Posterior cingulate gyrus (tissue), 11 donors: ENCODE measurements at regions not wholly inside any gene's neighbourhood (a gene's known extent, or its start where the extent isn't known, plus 50 kb on each side); places are given as distances from the start of the nearest gene placed in this dataset.

ENCODE experiments used
- DNase-seq, 10 donors: peaks; one replicate each; pipeline versions ENCODE4 v3.0.0 to v3.0.0-alpha.2; 2020 to 2021; ENCODE audit warnings: mixed read lengths in 3 of 10
- intact Hi-C: fragments of 100-400 bp; cut with DNase I; formaldehyde crosslinking; loops from one replicate; pipeline ENCODE4 v1.15.1; 2023

DNA sequence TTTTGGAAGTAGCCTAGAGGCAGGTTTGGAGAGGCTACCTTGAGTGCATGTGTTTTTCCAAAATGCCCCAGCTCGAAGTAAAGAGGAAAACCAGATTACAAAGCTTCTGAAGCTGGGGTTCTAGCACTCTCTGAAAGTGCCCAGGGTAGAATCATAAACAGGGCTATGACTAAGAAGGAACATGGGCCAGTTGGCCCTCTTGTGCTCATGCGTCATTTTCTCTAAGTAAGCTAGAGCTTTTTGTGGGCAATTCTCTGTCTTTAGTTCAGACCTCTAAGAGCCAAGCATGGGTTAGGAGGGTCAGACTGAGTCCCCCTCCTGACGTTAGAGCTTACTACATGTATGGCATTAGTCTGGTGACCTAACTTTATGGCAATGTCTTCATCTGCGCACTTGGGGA lies 129.5 kb upstream of the UMPS start:
- peak in 1 of 10 donors; percentile 10 for DNase-seq

GRCh38 chr3:124601190-124601589 lies 129.1 kb upstream of the UMPS start:
- no peak for DNase-seq
- intact Hi-C loops, result no loop called here

More for the DNA sequence above, 129.5 kb upstream of the UMPS start:
- intact Hi-C loops, result no loop called here

DNA sequence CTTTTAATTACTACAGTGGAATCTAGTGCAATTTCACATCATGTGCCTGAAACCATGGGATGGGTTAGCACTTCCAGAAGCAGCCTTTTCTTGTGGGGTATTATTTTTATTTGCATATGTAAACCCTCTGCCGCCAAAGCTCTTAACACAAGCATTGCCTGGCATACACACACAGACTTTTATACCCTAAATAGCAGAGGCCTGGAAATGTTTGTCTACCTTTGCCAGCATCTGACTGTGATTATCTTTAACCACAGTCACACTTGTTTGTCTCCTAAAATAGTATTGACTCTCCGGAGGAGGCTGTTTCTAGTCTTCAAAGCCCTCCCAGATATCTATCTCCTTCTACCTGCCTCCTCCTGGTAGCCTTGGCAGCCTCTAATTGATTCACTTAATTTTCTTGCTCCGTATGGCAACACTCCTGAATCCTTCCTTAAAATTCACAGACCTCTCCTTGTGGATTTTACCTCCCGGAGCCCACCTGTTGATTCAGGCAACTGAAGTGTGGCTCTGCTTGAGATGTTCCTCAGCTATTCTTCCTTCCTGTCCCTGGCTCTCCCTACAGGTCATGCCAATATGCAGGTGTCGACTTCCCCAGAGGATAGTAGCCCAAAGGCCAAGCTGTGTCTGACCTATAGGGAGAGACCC lies 127.1 kb upstream of the UMPS start:
- DNase-seq, result no peak
- intact Hi-C loops, result no loop called here

- DNase-seq, result no peak
- intact Hi-C loops, result no loop called here
These were observed 124.3 kb upstream of the UMPS start for GRCh38 chr3:124605781-124606579.

DNA sequence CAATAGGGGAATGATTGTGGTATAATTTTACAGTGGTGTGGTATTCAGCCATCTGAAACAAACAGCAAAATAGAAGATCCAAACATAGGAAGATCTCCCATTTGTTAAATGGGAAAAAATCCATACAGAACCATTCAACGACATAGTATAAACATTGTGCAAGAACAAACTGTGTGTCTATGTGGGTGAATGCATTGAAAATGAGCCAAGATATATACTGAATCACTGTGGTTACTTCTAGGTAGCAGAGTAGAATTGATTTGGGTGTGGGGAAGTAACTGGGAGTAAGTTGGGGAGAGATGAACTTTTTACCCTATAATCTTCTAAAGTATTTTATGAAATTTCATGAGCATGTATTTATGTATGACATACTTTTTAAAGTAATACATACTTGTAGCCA lies 123.1 kb upstream of the UMPS start:
- DNase-seq, result no peak
- intact Hi-C loops, result no loop called here

- no peak for DNase-seq
- intact Hi-C loops, result no loop called here
These were observed 120.8 kb upstream of the UMPS start for GRCh38 chr3:124609402-124609801.

DNA sequence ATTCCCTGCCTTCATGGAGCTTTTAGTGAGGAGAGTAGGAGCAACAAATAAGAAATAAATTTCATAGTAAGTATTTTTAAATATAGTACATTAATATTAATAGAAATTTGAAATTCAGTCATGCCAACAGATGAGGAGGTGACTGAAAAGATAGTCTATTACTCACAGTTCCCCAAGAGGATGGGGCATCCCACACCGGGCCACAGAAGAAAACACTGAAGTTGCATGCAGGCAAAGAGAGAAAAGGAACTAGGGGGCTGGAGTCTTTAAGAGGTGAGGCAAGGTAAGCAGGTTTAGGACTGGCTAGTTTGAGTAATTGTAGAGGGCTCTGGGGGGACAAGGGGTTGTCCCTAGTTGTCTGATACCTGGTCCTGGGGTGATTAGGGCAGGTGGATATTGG lies 120.1 kb upstream of the UMPS start:
- DNase-seq, result no peak
- intact Hi-C loops, result no loop called here

DNA sequence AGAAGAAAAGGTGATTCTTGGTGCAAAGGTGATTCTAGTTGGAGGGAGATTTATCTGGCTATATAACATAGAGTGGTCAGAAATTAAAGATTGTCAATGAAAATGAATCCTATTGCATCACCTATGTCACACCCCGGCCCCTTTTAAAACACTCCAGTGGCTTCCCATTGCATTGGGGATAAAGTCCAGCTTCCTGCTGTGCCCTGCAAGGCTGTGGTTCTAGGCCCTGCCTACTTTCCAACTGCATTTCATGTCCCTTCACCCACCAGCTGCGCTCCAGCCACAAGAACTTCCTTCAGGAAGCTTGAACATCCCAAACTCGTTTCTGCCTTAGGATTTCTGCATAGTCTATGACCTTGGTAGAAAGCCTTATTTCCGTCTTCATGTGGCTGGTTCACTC lies 118.7 kb upstream of the UMPS start:
- DNase-seq, result no peak
- intact Hi-C loops, result no loop called here

- intact Hi-C loops, result no loop called here
- no peak for DNase-seq
These were observed 114.2 kb upstream of the UMPS start for GRCh38 chr3:124615896-124616543.

- intact Hi-C loops, result no loop called here
- no peak for DNase-seq
These were observed 113.1 kb upstream of the UMPS start for GRCh38 chr3:124617177-124617576.

DNA sequence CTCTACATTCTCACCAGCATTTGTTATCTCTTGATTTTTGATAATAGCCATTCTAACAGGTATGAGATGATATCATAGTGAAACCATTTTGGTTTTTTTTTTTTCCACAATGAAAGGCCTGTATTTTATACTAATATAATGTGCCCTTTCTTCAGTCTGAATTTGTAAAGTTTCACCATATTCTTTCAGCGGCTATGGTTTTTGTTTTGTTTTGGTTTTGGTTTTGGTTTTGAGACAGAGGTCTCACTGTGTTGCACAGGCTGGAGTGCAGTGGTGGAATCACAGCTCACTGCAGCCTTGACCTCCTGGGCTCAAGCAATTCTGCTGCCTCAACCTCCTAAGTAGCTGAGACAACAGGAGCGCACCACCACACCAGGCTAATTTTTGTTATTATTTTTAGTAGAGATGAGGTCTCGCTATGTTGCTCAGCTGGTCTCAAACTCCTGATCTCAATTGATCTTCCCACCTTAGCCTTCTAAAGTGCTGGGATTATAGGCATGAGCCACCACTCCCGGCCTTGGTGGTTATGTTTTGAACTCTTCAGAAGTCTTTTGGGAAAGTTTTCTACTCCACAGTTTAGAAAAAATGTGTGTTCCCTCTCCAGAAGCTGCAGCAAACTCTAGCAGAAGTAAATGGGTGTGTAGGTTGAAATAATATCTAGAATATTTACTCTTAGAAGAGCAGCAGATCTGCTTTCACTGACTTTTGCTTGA lies 110.2 kb upstream of the UMPS start:
- intact Hi-C loops, result no loop called here
- no peak for DNase-seq

DNA sequence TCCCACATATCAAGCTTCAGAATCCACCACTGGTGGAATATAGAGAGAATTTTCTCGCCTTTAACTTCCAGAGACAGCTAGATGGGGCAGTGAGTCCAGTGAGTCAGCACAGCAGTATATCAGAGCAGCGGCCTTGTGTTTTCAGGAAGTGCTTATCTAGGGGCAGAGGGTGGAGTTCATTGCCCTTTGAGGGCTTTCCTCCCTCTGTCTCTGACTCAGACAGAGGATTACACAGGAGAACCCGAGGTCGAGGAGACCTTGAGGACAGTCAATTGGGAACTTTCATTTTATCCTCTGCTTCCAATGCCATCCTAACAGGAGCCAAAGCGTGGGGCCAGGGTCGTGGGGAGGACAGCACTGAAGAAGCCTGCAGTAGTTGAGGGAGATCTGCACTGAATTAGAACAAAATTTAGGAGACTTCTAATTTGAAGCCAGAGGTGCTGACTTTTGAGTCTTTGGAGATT lies 109.6 kb upstream of the UMPS start:
- no peak for DNase-seq
- intact Hi-C loops, result no loop called here

DNA sequence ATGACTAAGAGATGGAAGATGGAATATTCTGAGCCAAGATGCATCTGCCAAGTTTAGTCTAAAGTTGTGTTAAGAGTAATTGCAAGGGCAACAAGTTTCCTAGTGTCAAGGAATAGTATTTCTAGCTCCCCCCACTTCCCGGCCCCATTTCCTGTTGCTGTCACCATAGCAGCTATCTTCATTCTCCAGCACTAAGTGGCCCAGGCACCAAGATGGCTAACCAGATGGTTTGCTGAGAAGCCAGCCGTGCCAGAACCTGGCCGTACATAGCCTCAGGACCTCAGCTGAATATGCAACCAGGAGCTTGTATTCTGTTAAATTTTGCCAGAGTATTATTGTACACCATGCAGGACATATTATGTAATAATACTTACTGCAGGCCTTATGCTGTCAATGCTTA lies 108.8 kb upstream of the UMPS start:
- DNase-seq, result peak in 1 of 10 donors; percentile 35
- intact Hi-C loops, result no loop called here

GRCh38 chr3:124625074-124625473 lies 105.2 kb upstream of the UMPS start:
- no peak for DNase-seq
- intact Hi-C loops, result no loop called here

DNA sequence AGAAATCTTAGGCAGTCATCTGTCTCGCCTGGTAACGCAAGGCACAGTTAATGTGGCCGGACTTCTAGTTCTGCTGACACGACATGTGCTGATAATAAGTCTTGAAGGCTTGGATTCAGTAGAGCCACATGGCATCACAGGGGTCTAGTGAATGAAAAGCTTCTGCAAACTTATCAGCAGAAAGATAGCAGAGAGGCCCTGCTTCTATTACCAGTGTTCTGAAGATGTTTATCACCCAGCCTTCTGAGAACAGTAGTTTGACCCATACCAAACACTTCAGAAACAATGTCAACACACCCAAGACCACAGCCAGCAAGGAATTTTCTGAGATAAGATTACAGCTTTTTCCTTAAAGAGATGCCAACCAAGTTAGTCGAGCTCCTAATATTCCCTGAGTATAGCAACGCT lies 102.7 kb upstream of the UMPS start:
- DNase-seq, result no peak
- intact Hi-C loops, result no loop called here

GRCh38 chr3:124628863-124629262 lies 101.4 kb upstream of the UMPS start:
- intact Hi-C loops, result no loop called here
- no peak for DNase-seq

DNA sequence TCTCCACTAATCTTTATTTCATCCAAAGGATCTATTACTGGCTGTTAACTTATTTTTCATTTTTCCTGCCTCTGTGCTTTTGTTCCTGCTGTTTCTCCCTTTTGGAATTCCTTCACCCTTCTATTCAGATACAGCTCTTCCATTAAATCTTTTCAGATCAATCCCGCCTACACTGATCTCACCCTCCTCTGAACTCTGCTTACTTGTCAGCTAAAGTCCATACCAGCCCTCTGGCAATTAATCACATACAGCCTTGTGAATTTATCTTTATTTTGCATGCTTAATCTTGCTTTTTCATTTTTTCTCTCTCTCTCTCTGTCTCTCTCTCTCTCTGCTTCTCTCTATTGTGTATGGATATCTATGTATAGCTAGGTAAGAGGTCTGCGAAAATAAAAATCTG lies 100.8 kb upstream of the UMPS start:
- no peak for DNase-seq
- intact Hi-C loops, result no loop called here

GRCh38 chr3:124630960-124631359 lies 99.3 kb upstream of the UMPS start:
- intact Hi-C loops, result no loop called here
- DNase-seq, result no peak

- DNase-seq, result no peak
- intact Hi-C loops, result no loop called here
These were observed 98.5 kb upstream of the UMPS start for GRCh38 chr3:124631727-124632126.

- no peak for DNase-seq
- intact Hi-C loops, result no loop called here
These were observed 97.6 kb upstream of the UMPS start for GRCh38 chr3:124632566-124633140.

GRCh38 chr3:124633524-124633923 lies 96.7 kb upstream of the UMPS start:
- DNase-seq, result no peak
- intact Hi-C loops, result no loop called here
